Prostate gland (tissue), 2 donors: ENCODE measurements at regions not wholly inside any gene's neighbourhood (a gene's known extent, or its start where the extent isn't known, plus 50 kb on each side); places are given as distances from the start of the nearest gene placed in this dataset.

Experiments
- CTCF ChIP-seq, 4 experiments: fragments of 200-600 bp in 2 of 4; fragments of 450-650 bp in 2 of 4; sonication (generic) in 2 of 4; IDR thresholded peaks; 1 replicate in 3 of 4; 2 replicates in 1 of 4; pipeline ENCODE4 v1.5.1; 2016 to 2019; ENCODE audit warnings: antibody characterized with exemption in 4 of 4, mild to moderate bottlenecking in 2 of 4, moderate library complexity in 2 of 4
- POLR2A ChIP-seq: fragments of 450-650 bp; IDR thresholded peaks from one replicate; pipeline ENCODE4 v1.6.1; 2016; ENCODE audit warnings: antibody characterized with exemption, mild to moderate bottlenecking
- POLR2AphosphoS5 ChIP-seq: sonication (generic); formaldehyde crosslinking; IDR thresholded peaks from one replicate; pipeline ENCODE4 v1.6.1; 2017; ENCODE audit warnings: antibody characterized with exemption

- no peak for TF ChIP-seq CTCF (IDR thresholded peaks at IDR 0.05)
- TF ChIP-seq POLR2AphosphoS5: no peak
- no peak for TF ChIP-seq POLR2A
These were observed 457.7 kb downstream of the NKX6-1 start for GRCh38 chr4:84041426-84041825.
